Neural progenitor cell (in vitro differentiated cells): ENCODE measurements at regions not wholly inside any gene's neighbourhood (a gene's known extent, or its start where the extent isn't known, plus 50 kb on each side); places are given as distances from the start of the nearest gene placed in this dataset.

Experiments used
- DNase-seq: peaks from one replicate; pipeline ENCODE4 v3.0.0-alpha.2; 2016; ENCODE audit warnings: low spot score
- H2AFZ ChIP-seq: fragments of 200-600 bp; sonication (generic); replicated peaks from 2 replicates; pipeline ENCODE4 v1.6.1; 2016; ENCODE audit warnings: antibody characterized with exemption
- H3F3A ChIP-seq: fragments of 200-600 bp; sonication (generic); 2 replicates; pipeline ENCODE4 v1.6.1; 2016; ENCODE audit warnings: antibody characterized with exemption, low read depth
- H3K27ac ChIP-seq: fragments of 200-600 bp; sonication (generic); 2 replicates; pipeline ENCODE4 v1.5.1; 2016; ENCODE audit warnings: mild to moderate bottlenecking
- H3K27me3 ChIP-seq: fragments of 200-600 bp; sonication (generic); 2 replicates; pipeline ENCODE4 v1.6.1; 2016; ENCODE audit warnings: mild to moderate bottlenecking, moderate library complexity
- H3K36me3 ChIP-seq: fragments of 200-600 bp; sonication (generic); 2 replicates; pipeline ENCODE4 v1.5.1; 2016
- H3K4me1 ChIP-seq: fragments of 200-600 bp; sonication (generic); 2 replicates; pipeline ENCODE4 v1.6.1; 2016; ENCODE audit warnings: mixed run types
- H3K4me2 ChIP-seq: fragments of 200-600 bp; sonication (generic); 2 replicates; pipeline ENCODE4 v1.6.1; 2016
- H3K4me3 ChIP-seq: fragments of 200-600 bp; sonication (generic); 2 replicates; pipeline ENCODE4 v1.5.1; 2016
- H3K79me2 ChIP-seq: fragments of 200-600 bp; sonication (generic); 2 replicates; pipeline ENCODE4 v1.6.1; 2016; ENCODE audit warnings: low read depth
- H3K9ac ChIP-seq: fragments of 200-600 bp; sonication (generic); 2 replicates; pipeline ENCODE4 v1.6.1; 2016
- H3K9me3 ChIP-seq: fragments of 200-600 bp; sonication (generic); 2 replicates; pipeline ENCODE4 v1.5.1; 2016; ENCODE audit warnings: low read depth
- H4K20me1 ChIP-seq: fragments of 200-600 bp; sonication (generic); 2 replicates; pipeline ENCODE4 v1.6.1; 2016; ENCODE audit warnings: low read depth
- H3K27ac Mint-ChIP-seq: 3 replicates; pipeline ENCODE4 v1.8.0; 2021; ENCODE audit warnings: mixed read lengths
- H3K27me3 Mint-ChIP-seq: 2 replicates; pipeline ENCODE4 v1.8.0; 2022; ENCODE audit warnings: low read depth, mild to moderate bottlenecking, inconsistent platforms, moderate library complexity, mixed read lengths; ENCODE audit not compliant: insufficient read depth
- H3K36me3 Mint-ChIP-seq: 3 replicates; pipeline ENCODE4 v1.8.0; 2021; ENCODE audit warnings: mixed read lengths
- H3K4me1 Mint-ChIP-seq: 3 replicates; pipeline ENCODE4 v1.8.0; 2021; ENCODE audit warnings: mixed read lengths
- H3K4me3 Mint-ChIP-seq: 3 replicates; pipeline ENCODE4 v1.8.0; 2021; ENCODE audit warnings: mild to moderate bottlenecking, moderate library complexity, mixed read lengths
- H3K9me3 Mint-ChIP-seq: 3 replicates; pipeline ENCODE4 v1.8.0; 2020; ENCODE audit warnings: mixed read lengths
- EZH2 ChIP-seq: fragments of 200-600 bp; sonication (generic); IDR thresholded peaks from 2 replicates; pipeline ENCODE4 v1.6.1; 2017; ENCODE audit warnings: antibody characterized with exemption, mild to moderate bottlenecking, moderate library complexity
- EZH2phosphoT487 ChIP-seq: fragments of 200-600 bp; sonication (generic); IDR thresholded peaks from 2 replicates; pipeline ENCODE4 v1.6.1; 2017; ENCODE audit warnings: antibody characterized with exemption
- TF ChIP-seq, protein P1 (sequence below): fragments of 200-600 bp; sonication (generic); IDR thresholded peaks from 2 replicates; pipeline ENCODE4 v1.5.1; 2017; ENCODE audit warnings: antibody characterized with exemption, mild to moderate bottlenecking

DNA sequence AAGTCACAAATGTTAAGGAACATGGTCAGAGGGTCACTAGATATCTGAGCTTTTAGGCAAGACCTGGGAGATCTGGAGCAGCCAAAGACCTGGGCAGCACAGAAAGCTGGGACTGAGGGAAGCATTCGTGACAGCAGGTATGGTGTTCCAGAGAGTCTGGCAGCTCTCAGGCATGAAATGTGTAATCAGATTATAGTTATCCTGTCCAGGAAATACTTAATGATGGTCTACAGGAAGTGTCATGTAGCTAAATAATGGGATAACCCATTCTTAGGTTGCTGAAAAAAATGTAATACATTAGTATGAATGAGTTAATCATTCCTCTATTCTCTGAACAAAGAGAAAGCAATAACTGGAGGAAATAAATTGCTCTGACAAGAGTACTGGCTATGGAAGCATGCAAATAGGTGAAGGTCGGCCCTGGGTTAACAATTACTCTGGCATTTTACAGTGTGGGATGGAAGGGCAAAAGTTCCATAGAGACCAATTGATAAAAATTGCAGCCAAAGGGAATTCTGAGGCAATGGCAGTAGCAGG lies 740.5 kb downstream of the CBLN4 start:
- DNase-seq = no peak
- H3K4me1 ChIP-seq = no peaks in the 10 kb centered on the region
- no peak overlapping the region for H2AFZ ChIP-seq
- no peaks in the 10 kb centered on the region for H3F3A ChIP-seq
- H3K27ac Mint-ChIP-seq = no peak overlapping the region
- H3K9me3 ChIP-seq = no peaks in the 10 kb centered on the region
- H4K20me1 ChIP-seq = no peaks in the 10 kb centered on the region
- no peak overlapping the region for H3K4me3 ChIP-seq
- H3K36me3 ChIP-seq = no peaks in the 10 kb centered on the region
- no peaks in the 10 kb centered on the region for H3K9me3 Mint-ChIP-seq
- no peak overlapping the region for H3K9ac ChIP-seq
- H3K4me1 Mint-ChIP-seq = peaks cover 16% of the 10 kb centered on the region
- H3K4me3 Mint-ChIP-seq = no peak overlapping the region
- no peak overlapping the region for H3K27ac ChIP-seq
- no peaks in the 10 kb centered on the region for H3K27me3 ChIP-seq
- no peak overlapping the region for H3K4me2 ChIP-seq
- no peak for TF ChIP-seq EZH2phosphoT487
- TF ChIP-seq, protein P1, sequence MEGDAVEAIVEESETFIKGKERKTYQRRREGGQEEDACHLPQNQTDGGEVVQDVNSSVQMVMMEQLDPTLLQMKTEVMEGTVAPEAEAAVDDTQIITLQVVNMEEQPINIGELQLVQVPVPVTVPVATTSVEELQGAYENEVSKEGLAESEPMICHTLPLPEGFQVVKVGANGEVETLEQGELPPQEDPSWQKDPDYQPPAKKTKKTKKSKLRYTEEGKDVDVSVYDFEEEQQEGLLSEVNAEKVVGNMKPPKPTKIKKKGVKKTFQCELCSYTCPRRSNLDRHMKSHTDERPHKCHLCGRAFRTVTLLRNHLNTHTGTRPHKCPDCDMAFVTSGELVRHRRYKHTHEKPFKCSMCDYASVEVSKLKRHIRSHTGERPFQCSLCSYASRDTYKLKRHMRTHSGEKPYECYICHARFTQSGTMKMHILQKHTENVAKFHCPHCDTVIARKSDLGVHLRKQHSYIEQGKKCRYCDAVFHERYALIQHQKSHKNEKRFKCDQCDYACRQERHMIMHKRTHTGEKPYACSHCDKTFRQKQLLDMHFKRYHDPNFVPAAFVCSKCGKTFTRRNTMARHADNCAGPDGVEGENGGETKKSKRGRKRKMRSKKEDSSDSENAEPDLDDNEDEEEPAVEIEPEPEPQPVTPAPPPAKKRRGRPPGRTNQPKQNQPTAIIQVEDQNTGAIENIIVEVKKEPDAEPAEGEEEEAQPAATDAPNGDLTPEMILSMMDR = no peak
- TF ChIP-seq EZH2 = no peak
- H3K36me3 Mint-ChIP-seq = no peaks in the 10 kb centered on the region
- H3K27me3 Mint-ChIP-seq = no peaks in the 10 kb centered on the region
- H3K79me2 ChIP-seq = no peaks in the 10 kb centered on the region

DNA sequence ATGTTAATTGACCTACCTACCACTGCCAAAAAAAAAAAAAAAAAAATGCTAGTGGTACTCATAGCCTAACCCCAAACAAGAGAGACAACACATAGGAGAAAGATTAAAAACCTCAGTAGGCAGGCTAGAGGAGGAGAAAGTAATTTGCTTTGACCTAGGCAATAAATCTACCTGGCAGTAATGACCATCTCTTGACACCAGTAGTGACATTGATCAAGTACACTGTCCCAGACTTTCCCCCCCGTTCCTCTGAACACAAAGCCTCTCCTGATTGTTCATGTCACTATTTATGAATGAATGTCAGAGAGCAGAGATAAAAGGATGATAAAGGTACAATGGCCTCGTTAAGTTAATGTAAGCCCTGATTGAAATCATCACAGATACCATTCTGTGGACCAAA lies 746.8 kb downstream of the CBLN4 start:
- no peaks in the 10 kb centered on the region for H3K4me1 ChIP-seq
- no peaks in the 10 kb centered on the region for H3K36me3 Mint-ChIP-seq
- H3K9ac ChIP-seq = no peak overlapping the region
- H3K9me3 ChIP-seq = no peaks in the 10 kb centered on the region
- no peak overlapping the region for H3K4me3 ChIP-seq
- H3K9me3 Mint-ChIP-seq = peaks cover 3% of the 10 kb centered on the region
- H3K4me2 ChIP-seq = no peak overlapping the region
- no peaks in the 10 kb centered on the region for H3K79me2 ChIP-seq
- H3K4me3 Mint-ChIP-seq = no peak overlapping the region
- no peaks in the 10 kb centered on the region for H3K4me1 Mint-ChIP-seq
- no peak overlapping the region for H3K27ac Mint-ChIP-seq
- no peaks in the 10 kb centered on the region for H3F3A ChIP-seq
- H3K27me3 ChIP-seq = no peaks in the 10 kb centered on the region
- no peak for DNase-seq
- H3K36me3 ChIP-seq = no peaks in the 10 kb centered on the region
- no peak overlapping the region for H2AFZ ChIP-seq
- H3K27me3 Mint-ChIP-seq = no peaks in the 10 kb centered on the region
- TF ChIP-seq EZH2 = no peak
- TF ChIP-seq, protein P1 = no peak
- no peak for TF ChIP-seq EZH2phosphoT487
- no peaks in the 10 kb centered on the region for H4K20me1 ChIP-seq
- no peak overlapping the region for H3K27ac ChIP-seq

DNA sequence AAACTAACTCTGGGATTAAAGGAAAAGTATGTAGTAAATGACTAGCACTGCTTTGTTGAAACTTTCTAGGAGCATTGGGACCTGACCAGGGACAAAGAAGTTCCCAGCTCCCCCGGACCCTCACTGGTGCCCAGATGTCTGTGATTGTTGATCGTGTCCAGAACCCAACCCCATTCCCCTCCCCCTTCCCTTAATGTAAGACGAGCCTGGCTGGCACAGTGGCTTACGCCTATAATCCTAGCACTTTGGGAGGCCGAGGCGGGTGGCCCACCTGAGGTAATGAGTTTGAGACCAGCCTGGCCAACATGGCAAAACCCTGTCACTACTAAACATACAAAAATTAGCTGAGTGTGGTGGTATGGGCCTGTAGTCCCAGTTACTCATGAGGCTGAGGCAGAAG lies 750.3 kb downstream of the CBLN4 start:
- no peak overlapping the region for H3K9ac ChIP-seq
- no peaks in the 10 kb centered on the region for H3K36me3 Mint-ChIP-seq
- no peak overlapping the region for H3K4me2 ChIP-seq
- no peaks in the 10 kb centered on the region for H3K27me3 Mint-ChIP-seq
- no peak for DNase-seq
- H3K36me3 ChIP-seq = no peaks in the 10 kb centered on the region
- H3K9me3 Mint-ChIP-seq = peaks cover 3% of the 10 kb centered on the region
- no peaks in the 10 kb centered on the region for H3K4me1 ChIP-seq
- TF ChIP-seq EZH2 = no peak
- TF ChIP-seq EZH2phosphoT487 = no peak
- TF ChIP-seq, protein P1 = no peak
- no peaks in the 10 kb centered on the region for H3K79me2 ChIP-seq
- no peak overlapping the region for H2AFZ ChIP-seq
- no peaks in the 10 kb centered on the region for H3K4me1 Mint-ChIP-seq
- H3K9me3 ChIP-seq = no peaks in the 10 kb centered on the region
- no peaks in the 10 kb centered on the region for H3K27me3 ChIP-seq
- H3K27ac ChIP-seq = no peak overlapping the region
- H3F3A ChIP-seq = no peaks in the 10 kb centered on the region
- H4K20me1 ChIP-seq = no peaks in the 10 kb centered on the region
- H3K4me3 ChIP-seq = no peak overlapping the region
- no peak overlapping the region for H3K4me3 Mint-ChIP-seq
- H3K27ac Mint-ChIP-seq = no peak overlapping the region
